PC-3 (cell line): ENCODE measurements at regions not wholly inside any gene's neighbourhood (a gene's known extent, or its start where the extent isn't known, plus 50 kb on each side); places are given as distances from the start of the nearest gene placed in this dataset.
A peak's percentile ranks its signal among the peaks of the same experiment; 100 is the strongest.

ENCODE experiments used
- ATAC-seq: fragments of 200-7000 bp; cut with Tn5 transposase; 2 replicates; pipeline ENCODE4 v1.9.1; 2020; ENCODE audit warnings: mild to moderate bottlenecking, moderate library complexity
- BruUV-seq: library from RNA; stranded (reverse); fragments of 400-500 nt; replicated peaks from 2 replicates; lab custom pipeline; 2021; lab: Mats Ljungman, UMichigan
- CTCF ChIA-PET: fragments of 300-600 bp; sonication (Branson Sonifier 250); formaldehyde crosslinking; loops from one replicate; lab custom pipeline; 2022; ENCODE audit warnings: antibody characterized with exemption; lab: Charles Lee
- POLR2A ChIA-PET: fragments of 300-600 bp; sonication (Branson Sonifier 250); formaldehyde crosslinking; loops from one replicate; lab custom pipeline; 2022; ENCODE audit warnings: antibody characterized with exemption; ENCODE audit not compliant: unreplicated experiment; lab: Charles Lee
- DNase-seq: peaks from one replicate; pipeline ENCODE4 v3.0.0-alpha.2; 2015
- H2AFZ ChIP-seq: fragments of 300-600 bp; sonication (generic); 2 replicates; pipeline ENCODE4 v1.6.0; 2016; ENCODE audit warnings: antibody characterized with exemption, low read length
- H3F3A ChIP-seq: fragments of 300-600 bp; sonication (generic); one replicate; pipeline ENCODE4 v1.6.0; 2017; ENCODE audit warnings: antibody characterized with exemption, low read length, control low read depth, mild to moderate bottlenecking; ENCODE audit not compliant: unreplicated experiment
- H3K27ac ChIP-seq: fragments of 300-600 bp; sonication (generic); 2 replicates; pipeline ENCODE4 v1.5.1; 2016; ENCODE audit warnings: mild to moderate bottlenecking, low read length
- H3K27me3 ChIP-seq: fragments of 300-600 bp; sonication (generic); 2 replicates; pipeline ENCODE4 v1.6.1; 2016; ENCODE audit warnings: low read length, mixed read lengths
- H3K36me3 ChIP-seq: fragments of 300-600 bp; sonication (generic); 2 replicates; pipeline ENCODE4 v1.6.1; 2016; ENCODE audit warnings: low read depth, mixed run types, low read length, mixed read lengths
- H3K4me1 ChIP-seq: fragments of 300-600 bp; sonication (generic); 2 replicates; pipeline ENCODE4 v1.5.1; 2016; ENCODE audit warnings: low read length; ENCODE audit not compliant: insufficient read depth
- H3K4me2 ChIP-seq: fragments of 300-600 bp; sonication (generic); 2 replicates; pipeline ENCODE4 v1.6.0; 2016; ENCODE audit warnings: low read length
- H3K4me3 ChIP-seq: fragments of 300-600 bp; sonication (generic); 2 replicates; pipeline ENCODE4 v1.5.1; 2016; ENCODE audit warnings: mild to moderate bottlenecking, low read length, mixed read lengths
- H3K79me2 ChIP-seq: fragments of 300-600 bp; sonication (generic); 2 replicates; pipeline ENCODE4 v1.6.1; 2017; ENCODE audit warnings: low read length, mixed read lengths
- H3K9ac ChIP-seq: fragments of 300-600 bp; sonication (generic); 2 replicates; pipeline ENCODE4 v1.6.0; 2016; ENCODE audit warnings: mild to moderate bottlenecking, low read length
- H3K9me2 ChIP-seq: fragments of 300-600 bp; sonication (generic); replicated peaks from 2 replicates; pipeline ENCODE4 v1.6.1; 2016; ENCODE audit warnings: mixed run types, low read length, mixed read lengths
- H3K9me3 ChIP-seq: fragments of 300-600 bp; sonication (generic); 2 replicates; pipeline ENCODE4 v1.6.1; 2016; ENCODE audit warnings: low read length, mixed read lengths
- H4K20me1 ChIP-seq: fragments of 300-600 bp; sonication (generic); 2 replicates; pipeline ENCODE4 v1.6.1; 2016; ENCODE audit warnings: low read length, mixed read lengths
- CTCF ChIP-seq: fragments of 300-600 bp; sonication (generic); conservative IDR thresholded peaks from 2 replicates; pipeline ENCODE4 v1.5.1; 2017; ENCODE audit warnings: antibody characterized with exemption, low read depth, mild to moderate bottlenecking, low read length
- EZH2 ChIP-seq: fragments of 300-600 bp; sonication (generic); IDR thresholded peaks from one replicate; pipeline ENCODE4 v1.6.1; 2017; ENCODE audit warnings: antibody characterized with exemption, mild to moderate bottlenecking, low read length; ENCODE audit not compliant: unreplicated experiment
- EZH2phosphoT487 ChIP-seq: fragments of 300-600 bp; sonication (generic); IDR thresholded peaks from 2 replicates; pipeline ENCODE4 v1.6.1; 2018; ENCODE audit warnings: mild to moderate bottlenecking, antibody characterized with exemption, low read length, borderline replicate concordance
- intact Hi-C: fragments of 100-400 bp; cut with micrococcal nuclease; formaldehyde crosslinking; loops from 2 replicates; pipeline ENCODE4 v1.9.0; 2023

GRCh38 chr10:62887642-62888041 is 71.5 kb upstream of the EGR2 start:
- no TSS peak for BruUV-seq

GRCh38 chr10:62885684-62886461 is 69.7 kb upstream of the EGR2 start:
- Histone ChIP-seq H3K9ac (peak overlapping the region; percentile 6; the same call in 1 of the 2 replicates), H4K20me1 (no peaks in the 10 kb centered on the region), H3K9me3 (no peaks in the 10 kb centered on the region), H3K4me1 (peaks cover 36% of the 10 kb centered on the region), H2AFZ (peak overlapping the region; percentile 10), H3F3A (peaks cover 11% of the 10 kb centered on the region), H3K4me3 (peak overlapping the region; percentile 16), H3K9me2 (no peaks in the 10 kb centered on the region), H3K36me3 (no peaks in the 10 kb centered on the region), H3K27ac (peak overlapping the region; percentile 74), H3K27me3 (no peaks in the 10 kb centered on the region), H3K79me2 (no peaks in the 10 kb centered on the region), H3K4me2 (peak overlapping the region; percentile 69)
- DNase-seq (peak; percentile 100), ATAC-seq (peak; percentile 97)
- no peak for TF ChIP-seq CTCF
- no peak for TF ChIP-seq EZH2
- TF ChIP-seq EZH2phosphoT487, result no peak
- CTCF ChIA-PET, result interaction anchor here (0.5 kb wide), 1 partner anchor 860 kb away, joined by 5 read pairs; no protein-coding TSS in a partner anchor
- no TSS peak for BruUV-seq
- POLR2A ChIA-PET, result interaction anchor here (0.6 kb wide), 2 partner anchors 120 to 452 kb away, joined by 4 to 10 read pairs; no protein-coding TSS in a partner anchor
- intact Hi-C loops, result no loop called here

More at GRCh38 chr10:62887642-62888041, 71.5 kb upstream of the EGR2 start:
- H3K9me2 ChIP-seq, result no peaks in the 10 kb centered on the region
- H3K9ac ChIP-seq, result no peak overlapping the region
- ATAC-seq, result no peak
- no peak overlapping the region for H3K4me2 ChIP-seq
- H3K36me3 ChIP-seq, result no peaks in the 10 kb centered on the region
- no peaks in the 10 kb centered on the region for H3K79me2 ChIP-seq
- H3K4me3 ChIP-seq, result no peak overlapping the region
- no peaks in the 10 kb centered on the region for H3K9me3 ChIP-seq
- ChIA-PET CTCF (no interaction called here), POLR2A (no interaction called here)
- intact Hi-C loops, result no loop called here
- peaks cover 11% of the 10 kb centered on the region for H3F3A ChIP-seq
- H3K27me3 ChIP-seq, result no peaks in the 10 kb centered on the region
- peaks cover 36% of the 10 kb centered on the region for H3K4me1 ChIP-seq
- TF ChIP-seq EZH2phosphoT487 (no peak), CTCF (no peak), EZH2 (no peak)
- no peak overlapping the region for H3K27ac ChIP-seq
- no peak for DNase-seq
- no peaks in the 10 kb centered on the region for H4K20me1 ChIP-seq
- no peak overlapping the region for H2AFZ ChIP-seq

GRCh38 chr10:62880162-62880561 is 64.0 kb upstream of the EGR2 start:
- Histone ChIP-seq H3K79me2 (no peaks in the 10 kb centered on the region), H3K4me2 (peak overlapping the region; percentile 45), H3K9me2 (0 out of 2 replicates have a peak, but pooled peaks cover 5% of the 10 kb centered on the region), H4K20me1 (no peaks in the 10 kb centered on the region), H3K27me3 (no peaks in the 10 kb centered on the region), H3K36me3 (no peaks in the 10 kb centered on the region), H3K4me3 (no peak overlapping the region), H3K9me3 (no peaks in the 10 kb centered on the region), H2AFZ (peak overlapping the region; percentile 53), H3K27ac (peak overlapping the region; percentile 59), H3F3A (no peaks in the 10 kb centered on the region), H3K9ac (no peak overlapping the region; the same call in 1 of the 2 replicates), H3K4me1 (peaks cover 39% of the 10 kb centered on the region)
- POLR2A ChIA-PET, result interaction anchor here (0.6 kb wide), 1 partner anchor 62 kb away, joined by 3 read pairs; no protein-coding TSS in a partner anchor
- no peak for TF ChIP-seq EZH2phosphoT487
- TF ChIP-seq CTCF, result no peak
- TF ChIP-seq EZH2, result no peak
- ATAC-seq (peak; percentile 66), DNase-seq (peak; percentile 100)
- CTCF ChIA-PET, result no interaction called here
- intact Hi-C loops, result no loop called here
- no TSS peak for BruUV-seq
